Mucosa of stomach (tissue), 1 donor: ENCODE measurements at regions not wholly inside any gene's neighbourhood (a gene's known extent, or its start where the extent isn't known, plus 50 kb on each side); places are given as distances from the start of the nearest gene placed in this dataset.

ENCODE experiments used
- H3K27me3 ChIP-seq: one replicate; pipeline ENCODE4 v1.7.0; 2013; ENCODE audit warnings: mild to moderate bottlenecking, low read length; ENCODE audit not compliant: control insufficient read depth, insufficient read depth
- H3K36me3 ChIP-seq: one replicate; pipeline ENCODE4 v1.7.0; 2013; ENCODE audit warnings: low read length; ENCODE audit not compliant: control insufficient read depth, insufficient read depth
- H3K4me1 ChIP-seq: one replicate; pipeline ENCODE4 v1.7.0; 2013; ENCODE audit warnings: mild to moderate bottlenecking, low read length; ENCODE audit not compliant: control insufficient read depth, insufficient read depth
- H3K4me3 ChIP-seq: one replicate; pipeline ENCODE4 v1.7.0; 2013; ENCODE audit warnings: low read length
- H3K9ac ChIP-seq: one replicate; pipeline ENCODE4 v1.7.0; 2013; ENCODE audit warnings: mild to moderate bottlenecking, low read length, moderate library complexity
- H3K9me3 ChIP-seq: one replicate; pipeline ENCODE4 v1.7.0; 2013; ENCODE audit warnings: mild to moderate bottlenecking, low read length, moderate library complexity; ENCODE audit not compliant: control insufficient read depth
- donor health status: Pancreatic carcinoma.

- H3K9me3 ChIP-seq: no peaks in the 10 kb centered on the region
- no peaks in the 10 kb centered on the region for H3K4me1 ChIP-seq
- H3K9ac ChIP-seq: no peak overlapping the region
- H3K36me3 ChIP-seq: no peaks in the 10 kb centered on the region
- no peak overlapping the region for H3K4me3 ChIP-seq
- H3K27me3 ChIP-seq: no peaks in the 10 kb centered on the region
Observed at GRCh38 chr4:151895671-151896070, 134.9 kb upstream of the GATB start.

- no peaks in the 10 kb centered on the region for H3K36me3 ChIP-seq
- H3K4me3 ChIP-seq: no peak overlapping the region
- no peaks in the 10 kb centered on the region for H3K27me3 ChIP-seq
- H3K4me1 ChIP-seq: no peaks in the 10 kb centered on the region
- no peaks in the 10 kb centered on the region for H3K9me3 ChIP-seq
- no peak overlapping the region for H3K9ac ChIP-seq
Observed at GRCh38 chr4:151894246-151894645, 133.4 kb upstream of the GATB start.

GRCh38 chr4:151888367-151888866 lies 127.6 kb upstream of the GATB start:
- Histone ChIP-seq H3K36me3 (no peaks in the 10 kb centered on the region), H3K9ac (no peak overlapping the region), H3K4me3 (no peak overlapping the region), H3K9me3 (no peaks in the 10 kb centered on the region), H3K27me3 (no peaks in the 10 kb centered on the region), H3K4me1 (no peaks in the 10 kb centered on the region)

GRCh38 chr4:151887816-151888180 lies 127.0 kb upstream of the GATB start:
- Histone ChIP-seq H3K36me3 (no peaks in the 10 kb centered on the region), H3K9me3 (no peaks in the 10 kb centered on the region), H3K4me3 (no peak overlapping the region), H3K9ac (no peak overlapping the region), H3K27me3 (no peaks in the 10 kb centered on the region), H3K4me1 (no peaks in the 10 kb centered on the region)

- no peak overlapping the region for H3K9ac ChIP-seq
- H3K27me3 ChIP-seq: no peaks in the 10 kb centered on the region
- H3K36me3 ChIP-seq: no peaks in the 10 kb centered on the region
- H3K9me3 ChIP-seq: no peaks in the 10 kb centered on the region
- H3K4me1 ChIP-seq: no peaks in the 10 kb centered on the region
- H3K4me3 ChIP-seq: no peak overlapping the region
Observed at GRCh38 chr4:151887031-151887815, 126.4 kb upstream of the GATB start.

- no peak overlapping the region for H3K4me3 ChIP-seq
- no peaks in the 10 kb centered on the region for H3K4me1 ChIP-seq
- H3K36me3 ChIP-seq: no peaks in the 10 kb centered on the region
- no peak overlapping the region for H3K9ac ChIP-seq
- no peaks in the 10 kb centered on the region for H3K27me3 ChIP-seq
- no peaks in the 10 kb centered on the region for H3K9me3 ChIP-seq
Observed at GRCh38 chr4:151885123-151885522, 124.3 kb upstream of the GATB start.

- H3K4me1 ChIP-seq: no peaks in the 10 kb centered on the region
- no peaks in the 10 kb centered on the region for H3K27me3 ChIP-seq
- H3K4me3 ChIP-seq: no peak overlapping the region
- no peaks in the 10 kb centered on the region for H3K9me3 ChIP-seq
- H3K9ac ChIP-seq: no peak overlapping the region
- no peaks in the 10 kb centered on the region for H3K36me3 ChIP-seq
Observed at GRCh38 chr4:151883747-151884146, 122.9 kb upstream of the GATB start.

GRCh38 chr4:151882072-151882803 lies 121.4 kb upstream of the GATB start:
- no peaks in the 10 kb centered on the region for H3K36me3 ChIP-seq
- no peaks in the 10 kb centered on the region for H3K4me1 ChIP-seq
- no peaks in the 10 kb centered on the region for H3K27me3 ChIP-seq
- H3K9ac ChIP-seq: no peak overlapping the region
- H3K4me3 ChIP-seq: no peak overlapping the region
- H3K9me3 ChIP-seq: no peaks in the 10 kb centered on the region

- Histone ChIP-seq H3K9ac (no peak overlapping the region), H3K27me3 (no peaks in the 10 kb centered on the region), H3K4me3 (no peak overlapping the region), H3K36me3 (no peaks in the 10 kb centered on the region), H3K9me3 (no peaks in the 10 kb centered on the region), H3K4me1 (no peaks in the 10 kb centered on the region)
Observed at GRCh38 chr4:151879705-151880445, 119.1 kb upstream of the GATB start.

- Histone ChIP-seq H3K4me1 (no peaks in the 10 kb centered on the region), H3K36me3 (no peaks in the 10 kb centered on the region), H3K4me3 (no peak overlapping the region), H3K27me3 (no peaks in the 10 kb centered on the region), H3K9me3 (no peaks in the 10 kb centered on the region), H3K9ac (no peak overlapping the region)
Observed at GRCh38 chr4:151876381-151876988, 115.7 kb upstream of the GATB start.

GRCh38 chr4:151874328-151874727 lies 113.5 kb upstream of the GATB start:
- H3K4me3 ChIP-seq: no peak overlapping the region
- no peak overlapping the region for H3K9ac ChIP-seq
- no peaks in the 10 kb centered on the region for H3K27me3 ChIP-seq
- H3K4me1 ChIP-seq: no peaks in the 10 kb centered on the region
- H3K36me3 ChIP-seq: no peaks in the 10 kb centered on the region
- no peaks in the 10 kb centered on the region for H3K9me3 ChIP-seq

GRCh38 chr4:151866592-151866918 lies 105.7 kb upstream of the GATB start:
- Histone ChIP-seq H3K36me3 (no peaks in the 10 kb centered on the region), H3K27me3 (no peaks in the 10 kb centered on the region), H3K4me1 (no peaks in the 10 kb centered on the region), H3K4me3 (no peak overlapping the region), H3K9me3 (no peaks in the 10 kb centered on the region), H3K9ac (no peak overlapping the region)
